Skeletal muscle satellite cell (primary cell): ENCODE measurements at regions not wholly inside any gene's neighbourhood (a gene's known extent, or its start where the extent isn't known, plus 50 kb on each side); places are given as distances from the start of the nearest gene placed in this dataset.

Experiments
- H3K27me3 ChIP-seq: 2 replicates; pipeline ENCODE4 v1.7.0; 2013; ENCODE audit warnings: low read length; ENCODE audit not compliant: control insufficient read depth, insufficient read depth
- H3K36me3 ChIP-seq: 2 replicates; pipeline ENCODE4 v1.7.0; 2013; ENCODE audit warnings: mild to moderate bottlenecking, control low read depth, low read length; ENCODE audit not compliant: insufficient read depth
- H3K4me1 ChIP-seq: 2 replicates; pipeline ENCODE4 v1.7.0; 2013; ENCODE audit warnings: low read length; ENCODE audit not compliant: control insufficient read depth, insufficient read depth
- H3K4me2 ChIP-seq: 2 replicates; pipeline ENCODE4 v1.7.0; 2013; ENCODE audit warnings: mild to moderate bottlenecking, low read length
- H3K4me3 ChIP-seq: 2 replicates; pipeline ENCODE4 v1.7.0; 2013; ENCODE audit warnings: low read length
- H3K9ac ChIP-seq: 2 replicates; pipeline ENCODE4 v1.7.0; 2013; ENCODE audit warnings: mild to moderate bottlenecking, low read depth, low read length, moderate library complexity
- H3K9me3 ChIP-seq: replicated peaks from 2 replicates; pipeline ENCODE4 v1.7.0; 2013; ENCODE audit warnings: mild to moderate bottlenecking, control low read depth, low read length

- Histone ChIP-seq H3K4me2 (peak overlapping the region; percentile 19), H3K36me3 (no peaks in the 10 kb centered on the region)
These were observed 123.6 kb upstream of the PFN2 start for GRCh38 chr3:150094150-150094933.

GRCh38 chr3:150091626-150092025, 120.9 kb upstream of the PFN2 start:
- no peak overlapping the region for H3K4me2 ChIP-seq
- H3K9ac ChIP-seq: no peak overlapping the region
- H3K4me3 ChIP-seq: no peak overlapping the region
- H3K4me1 ChIP-seq: peaks cover 27% of the 10 kb centered on the region
- no peaks in the 10 kb centered on the region for H3K27me3 ChIP-seq
- H3K9me3 ChIP-seq: no peaks in the 10 kb centered on the region
- no peaks in the 10 kb centered on the region for H3K36me3 ChIP-seq

More at GRCh38 chr3:150094150-150094933, 123.6 kb upstream of the PFN2 start:
- Histone ChIP-seq H3K27me3 (no peaks in the 10 kb centered on the region), H3K9me3 (no peaks in the 10 kb centered on the region), H3K4me3 (no peak overlapping the region), H3K4me1 (peaks cover 41% of the 10 kb centered on the region), H3K9ac (no peak overlapping the region)

DNA sequence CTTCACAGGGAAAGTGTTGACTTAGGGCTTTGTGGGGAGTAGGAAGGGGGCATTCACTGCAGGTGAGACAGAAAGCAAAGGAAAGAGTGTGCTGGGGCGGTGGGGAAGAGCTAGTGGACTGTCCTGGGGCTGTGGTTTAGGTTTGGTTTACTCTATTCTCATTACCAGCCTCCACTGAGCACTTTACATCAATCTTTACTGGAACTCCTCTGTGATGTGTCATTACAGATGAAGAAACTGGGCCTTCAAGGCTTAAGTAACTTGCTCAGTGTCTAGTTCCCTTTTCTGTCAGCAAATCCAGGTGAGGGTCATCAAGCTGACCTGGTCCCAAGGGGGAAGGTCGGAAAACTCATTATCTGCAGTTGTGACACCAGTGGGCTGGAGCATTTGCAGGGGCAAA, 120.2 kb upstream of the PFN2 start:
- Histone ChIP-seq H3K36me3 (no peaks in the 10 kb centered on the region), H3K4me2 (no peak overlapping the region), H3K9ac (no peak overlapping the region), H3K4me3 (no peak overlapping the region), H3K4me1 (peaks cover 25% of the 10 kb centered on the region), H3K27me3 (no peaks in the 10 kb centered on the region), H3K9me3 (no peaks in the 10 kb centered on the region)

GRCh38 chr3:150090006-150090405, 119.3 kb upstream of the PFN2 start:
- no peaks in the 10 kb centered on the region for H3K27me3 ChIP-seq
- H3K9ac ChIP-seq: no peak overlapping the region
- H3K36me3 ChIP-seq: no peaks in the 10 kb centered on the region
- H3K4me1 ChIP-seq: peaks cover 24% of the 10 kb centered on the region
- no peaks in the 10 kb centered on the region for H3K9me3 ChIP-seq
- H3K4me2 ChIP-seq: peak overlapping the region; percentile 19
- H3K4me3 ChIP-seq: no peak overlapping the region

DNA sequence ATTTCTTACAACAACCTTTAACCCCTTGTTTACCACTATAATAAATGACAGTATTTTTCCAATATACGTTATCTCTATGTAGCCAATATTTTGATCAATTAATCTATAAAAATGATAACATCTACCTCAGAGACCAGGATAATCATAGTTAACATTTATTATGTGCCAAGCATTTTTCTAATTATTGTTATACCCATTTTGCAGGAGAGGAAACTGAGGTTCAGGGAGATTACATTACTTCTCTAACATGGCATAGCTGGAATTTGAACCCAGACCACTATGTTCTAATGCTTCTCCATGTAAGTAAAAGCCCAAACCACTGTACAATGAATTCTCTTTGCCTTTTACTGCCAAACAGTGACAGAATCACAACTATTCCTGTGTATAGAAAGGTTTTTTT, 113.4 kb upstream of the PFN2 start:
- no peaks in the 10 kb centered on the region for H3K9me3 ChIP-seq
- H3K27me3 ChIP-seq: no peaks in the 10 kb centered on the region
- H3K4me3 ChIP-seq: no peak overlapping the region
- H3K36me3 ChIP-seq: no peaks in the 10 kb centered on the region
- H3K4me1 ChIP-seq: peaks cover 41% of the 10 kb centered on the region
- H3K9ac ChIP-seq: no peak overlapping the region
- H3K4me2 ChIP-seq: peak overlapping the region; percentile 78

- peak overlapping the region; percentile 57 for H3K4me3 ChIP-seq
- H3K9ac ChIP-seq: peak overlapping the region; percentile 64
- H3K4me2 ChIP-seq: peak overlapping the region; percentile 78
- no peaks in the 10 kb centered on the region for H3K36me3 ChIP-seq
- no peaks in the 10 kb centered on the region for H3K9me3 ChIP-seq
- peaks cover 46% of the 10 kb centered on the region for H3K4me1 ChIP-seq
- H3K27me3 ChIP-seq: no peaks in the 10 kb centered on the region
These were observed 113.0 kb upstream of the PFN2 start for GRCh38 chr3:150083655-150084042.

DNA sequence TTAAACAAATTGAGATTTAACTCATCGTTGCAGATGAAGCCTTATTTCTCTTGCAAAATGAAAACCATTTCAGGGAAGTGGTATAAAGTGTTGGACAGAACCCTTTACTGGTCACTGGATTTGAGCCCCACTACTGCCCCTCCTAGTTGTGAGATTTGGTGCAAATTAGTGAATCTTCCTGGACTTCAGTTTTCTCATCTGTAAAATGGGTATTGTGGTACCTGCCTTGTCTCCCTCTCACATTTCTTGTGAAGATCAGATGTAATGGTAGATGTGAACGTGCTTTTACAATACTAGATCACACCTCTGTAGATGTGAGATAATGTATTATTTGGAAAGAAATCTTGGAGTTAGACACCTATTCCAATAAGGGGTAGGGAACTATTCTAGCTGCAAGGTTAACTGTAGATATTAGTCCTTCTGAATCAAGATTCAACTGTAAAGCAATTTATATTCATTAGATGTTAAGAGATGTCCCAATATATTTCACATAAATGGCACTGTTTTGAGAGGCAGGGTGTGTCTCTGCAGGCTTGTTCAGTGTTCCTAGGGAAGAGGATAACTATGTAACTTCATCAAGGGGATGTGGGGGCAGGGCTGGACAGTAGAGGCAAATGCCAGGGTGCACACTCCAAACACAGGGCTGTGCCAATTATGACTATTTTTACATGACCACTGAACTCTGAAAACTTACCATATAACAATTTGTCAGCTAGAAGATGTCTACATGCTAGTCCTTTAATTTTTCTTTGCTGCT, 112.4 kb upstream of the PFN2 start:
- Histone ChIP-seq H3K9me3 (no peaks in the 10 kb centered on the region), H3K4me3 (peak overlapping the region; percentile 57), H3K4me2 (peak overlapping the region; percentile 78), H3K27me3 (no peaks in the 10 kb centered on the region), H3K9ac (peak overlapping the region; percentile 64), H3K4me1 (peaks cover 52% of the 10 kb centered on the region), H3K36me3 (no peaks in the 10 kb centered on the region)

- peaks cover 60% of the 10 kb centered on the region for H3K4me1 ChIP-seq
- no peaks in the 10 kb centered on the region for H3K36me3 ChIP-seq
- no peaks in the 10 kb centered on the region for H3K27me3 ChIP-seq
- no peak overlapping the region for H3K4me2 ChIP-seq
- no peaks in the 10 kb centered on the region for H3K9me3 ChIP-seq
- no peak overlapping the region for H3K4me3 ChIP-seq
- no peak overlapping the region for H3K9ac ChIP-seq
These were observed 110.4 kb upstream of the PFN2 start for GRCh38 chr3:150081084-150081483.

- Histone ChIP-seq H3K9ac (peak overlapping the region; percentile 82), H3K4me1 (peaks cover 60% of the 10 kb centered on the region), H3K36me3 (no peaks in the 10 kb centered on the region), H3K27me3 (no peaks in the 10 kb centered on the region), H3K4me2 (no peak overlapping the region), H3K9me3 (no peaks in the 10 kb centered on the region), H3K4me3 (no peak overlapping the region)
These were observed 109.5 kb upstream of the PFN2 start for GRCh38 chr3:150080058-150080730.

GRCh38 chr3:150079029-150079739, 108.5 kb upstream of the PFN2 start:
- peak overlapping the region; percentile 53 for H3K4me2 ChIP-seq
- no peaks in the 10 kb centered on the region for H3K36me3 ChIP-seq
- peak overlapping the region; percentile 82 for H3K9ac ChIP-seq
- peaks cover 60% of the 10 kb centered on the region for H3K4me1 ChIP-seq
- peak overlapping the region; percentile 12 for H3K4me3 ChIP-seq
- no peaks in the 10 kb centered on the region for H3K27me3 ChIP-seq
- no peaks in the 10 kb centered on the region for H3K9me3 ChIP-seq
